ENCODE measurements at regions not wholly inside any gene's neighbourhood (a gene's known extent, or its start where the extent isn't known, plus 50 kb on each side); places are given as distances from the start of the nearest gene placed in this dataset.

GRCh38 chr16:59173408-59173831 is 439.3 kb upstream of the GOT2 start:
- no peaks in the 10 kb centered on the region for H4K20me1 ChIP-seq (ENCODE audit: control insufficient read depth, insufficient read depth)
- no peak overlapping the region for H3K9ac ChIP-seq (ENCODE audit: control insufficient read depth, insufficient read depth, low read length)
- ChIA-PET POLR2A (no interaction called here), SMC1A (ENCODE audit: uncharacterized antibody, unreplicated experiment) (interaction anchor here (1.3 to 1.7 kb wide), 2 partner anchors 9 to 329 kb away, joined by 3 read pairs; no protein-coding TSS in a partner anchor), RAD21 (ENCODE audit: unreplicated experiment) (no interaction called here), CTCF (interaction anchor here (0.8 kb wide), 1 partner anchor 12 kb away, joined by 3 read pairs; no protein-coding TSS in a partner anchor)
- no peaks in the 10 kb centered on the region for H3K79me2 ChIP-seq (ENCODE audit: control insufficient read depth, insufficient read depth, low read length)
- DNase-seq (ENCODE audit: low read depth, low spot score) (no peak), FAIRE-seq (no peak), ATAC-seq (no peak)
- no peak overlapping the region for H3K4me3 ChIP-seq
- H3K4me1 ChIP-seq (ENCODE audit: control insufficient read depth, insufficient read depth, low read length): no peaks in the 10 kb centered on the region
- no peak overlapping the region for H2AFZ ChIP-seq (ENCODE audit: control insufficient read depth, low read depth, low read length)
- in situ Hi-C loops (cut with MboI): no loop called here
- no peak overlapping the region for H3K27ac ChIP-seq (ENCODE audit: control insufficient read depth, insufficient read depth)
- no TSS peak for BruUV-seq (replicated peaks)
- intact Hi-C loops (cut with micrococcal nuclease; ENCODE audit: unreplicated experiment): no loop called here
- no peaks in the 10 kb centered on the region for H3K9me3 ChIP-seq (replicated peaks; ENCODE audit: control insufficient read depth, insufficient read depth, low read length)
- H3K36me3 ChIP-seq (ENCODE audit: control insufficient read depth in 2 of 2, insufficient read depth in 2 of 2, low read length in 1 of 2): no peaks in the 10 kb centered on the region
- 23% methylated on average over 3 of the region's 3 CpGs for WGBS (ENCODE audit: insufficient coverage, insufficient replicate concordance, low lambda C conversion rate, missing lambda C conversion rate)
- no peaks in the 10 kb centered on the region for H3K27me3 ChIP-seq (replicated peaks in 1 of 2; ENCODE audit: control insufficient read depth in 2 of 2, insufficient read depth in 2 of 2, low read length in 1 of 2)
- H3K4me2 ChIP-seq (ENCODE audit: control insufficient read depth, insufficient read depth): no peak overlapping the region
- TF ChIP-seq SIN3A (IDR thresholded peaks at IDR 0.05; ENCODE audit: low read depth, low read length) (no peak), FOXK2 (IDR thresholded peaks at IDR 0.05) (no peak), TCF7 (IDR thresholded peaks at IDR 0.05; ENCODE audit: borderline replicate concordance) (no peak), GABPA (IDR thresholded peaks at IDR 0.05; ENCODE audit: low read depth) (no peak), SIX5 (IDR thresholded peaks at IDR 0.05; ENCODE audit: low read depth, low read length, severe bottlenecking) (no peak), ZNF217 (IDR thresholded peaks at IDR 0.05) (no peak), TARDBP (IDR thresholded peaks at IDR 0.05; ENCODE audit: borderline replicate concordance) (no peak), CHD4 (IDR thresholded peaks at IDR 0.05) (no peak), SPI1 (IDR thresholded peaks at IDR 0.05; ENCODE audit: borderline replicate concordance, insufficient read depth, low read depth, low read length) (no peak), REST (IDR thresholded peaks at IDR 0.05; ENCODE audit: low read depth, low read length) (no peak), ZSCAN29 (IDR thresholded peaks at IDR 0.05) (no peak), SMARCA5 (IDR thresholded peaks at IDR 0.05) (no peak)
- TF ChIP-seq, protein P1, sequence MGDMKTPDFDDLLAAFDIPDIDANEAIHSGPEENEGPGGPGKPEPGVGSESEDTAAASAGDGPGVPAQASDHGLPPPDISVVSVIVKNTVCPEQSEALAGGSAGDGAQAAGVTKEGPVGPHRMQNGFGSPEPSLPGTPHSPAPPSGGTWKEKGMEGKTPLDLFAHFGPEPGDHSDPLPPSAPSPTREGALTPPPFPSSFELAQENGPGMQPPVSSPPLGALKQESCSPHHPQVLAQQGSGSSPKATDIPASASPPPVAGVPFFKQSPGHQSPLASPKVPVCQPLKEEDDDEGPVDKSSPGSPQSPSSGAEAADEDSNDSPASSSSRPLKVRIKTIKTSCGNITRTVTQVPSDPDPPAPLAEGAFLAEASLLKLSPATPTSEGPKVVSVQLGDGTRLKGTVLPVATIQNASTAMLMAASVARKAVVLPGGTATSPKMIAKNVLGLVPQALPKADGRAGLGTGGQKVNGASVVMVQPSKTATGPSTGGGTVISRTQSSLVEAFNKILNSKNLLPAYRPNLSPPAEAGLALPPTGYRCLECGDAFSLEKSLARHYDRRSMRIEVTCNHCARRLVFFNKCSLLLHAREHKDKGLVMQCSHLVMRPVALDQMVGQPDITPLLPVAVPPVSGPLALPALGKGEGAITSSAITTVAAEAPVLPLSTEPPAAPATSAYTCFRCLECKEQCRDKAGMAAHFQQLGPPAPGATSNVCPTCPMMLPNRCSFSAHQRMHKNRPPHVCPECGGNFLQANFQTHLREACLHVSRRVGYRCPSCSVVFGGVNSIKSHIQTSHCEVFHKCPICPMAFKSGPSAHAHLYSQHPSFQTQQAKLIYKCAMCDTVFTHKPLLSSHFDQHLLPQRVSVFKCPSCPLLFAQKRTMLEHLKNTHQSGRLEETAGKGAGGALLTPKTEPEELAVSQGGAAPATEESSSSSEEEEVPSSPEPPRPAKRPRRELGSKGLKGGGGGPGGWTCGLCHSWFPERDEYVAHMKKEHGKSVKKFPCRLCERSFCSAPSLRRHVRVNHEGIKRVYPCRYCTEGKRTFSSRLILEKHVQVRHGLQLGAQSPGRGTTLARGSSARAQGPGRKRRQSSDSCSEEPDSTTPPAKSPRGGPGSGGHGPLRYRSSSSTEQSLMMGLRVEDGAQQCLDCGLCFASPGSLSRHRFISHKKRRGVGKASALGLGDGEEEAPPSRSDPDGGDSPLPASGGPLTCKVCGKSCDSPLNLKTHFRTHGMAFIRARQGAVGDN (IDR thresholded peaks at IDR 0.05): no peak
- TF ChIP-seq, protein P2, sequence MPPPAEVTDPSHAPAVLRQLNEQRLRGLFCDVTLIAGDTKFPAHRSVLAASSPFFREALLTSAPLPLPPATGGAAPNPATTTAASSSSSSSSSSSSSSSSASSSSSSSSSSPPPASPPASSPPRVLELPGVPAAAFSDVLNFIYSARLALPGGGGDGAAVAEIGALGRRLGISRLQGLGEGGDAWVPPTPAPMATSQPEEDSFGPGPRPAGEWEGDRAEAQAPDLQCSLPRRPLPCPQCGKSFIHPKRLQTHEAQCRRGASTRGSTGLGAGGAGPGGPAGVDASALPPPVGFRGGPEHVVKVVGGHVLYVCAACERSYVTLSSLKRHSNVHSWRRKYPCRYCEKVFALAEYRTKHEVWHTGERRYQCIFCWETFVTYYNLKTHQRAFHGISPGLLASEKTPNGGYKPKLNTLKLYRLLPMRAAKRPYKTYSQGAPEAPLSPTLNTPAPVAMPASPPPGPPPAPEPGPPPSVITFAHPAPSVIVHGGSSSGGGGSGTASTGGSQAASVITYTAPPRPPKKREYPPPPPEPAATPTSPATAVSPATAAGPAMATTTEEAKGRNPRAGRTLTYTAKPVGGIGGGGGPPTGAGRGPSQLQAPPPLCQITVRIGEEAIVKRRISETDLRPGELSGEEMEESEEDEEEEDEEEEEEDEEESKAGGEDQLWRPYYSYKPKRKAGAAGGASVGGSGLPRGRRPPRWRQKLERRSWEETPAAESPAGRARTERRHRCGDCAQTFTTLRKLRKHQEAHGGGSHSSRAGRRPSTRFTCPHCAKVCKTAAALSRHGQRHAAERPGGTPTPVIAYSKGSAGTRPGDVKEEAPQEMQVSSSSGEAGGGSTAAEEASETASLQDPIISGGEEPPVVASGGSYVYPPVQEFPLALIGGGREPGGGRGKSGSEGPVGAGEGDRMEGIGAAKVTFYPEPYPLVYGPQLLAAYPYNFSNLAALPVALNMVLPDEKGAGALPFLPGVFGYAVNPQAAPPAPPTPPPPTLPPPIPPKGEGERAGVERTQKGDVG (CRISPR knock-in tag; IDR thresholded peaks at IDR 0.05): no peak
